Neural progenitor cell (in vitro differentiated cells): ENCODE measurements at regions not wholly inside any gene's neighbourhood (a gene's known extent, or its start where the extent isn't known, plus 50 kb on each side); places are given as distances from the start of the nearest gene placed in this dataset.

ENCODE experiments used
- CTCF ChIP-seq: fragments of 200-600 bp; sonication (generic); IDR thresholded peaks from 2 replicates; pipeline ENCODE4 v1.5.1; 2017; ENCODE audit warnings: antibody characterized with exemption, mild to moderate bottlenecking
- EZH2 ChIP-seq: fragments of 200-600 bp; sonication (generic); IDR thresholded peaks from 2 replicates; pipeline ENCODE4 v1.6.1; 2017; ENCODE audit warnings: antibody characterized with exemption, mild to moderate bottlenecking, moderate library complexity
- EZH2phosphoT487 ChIP-seq: fragments of 200-600 bp; sonication (generic); IDR thresholded peaks from 2 replicates; pipeline ENCODE4 v1.6.1; 2017; ENCODE audit warnings: antibody characterized with exemption

- no peak for TF ChIP-seq CTCF
- no peak for TF ChIP-seq EZH2
- no peak for TF ChIP-seq EZH2phosphoT487
Measured at GRCh38 chr13:78826936-78827335, 168.0 kb upstream of the OBI1 start.
